ENCODE measurements at regions not wholly inside any gene's neighbourhood (a gene's known extent, or its start where the extent isn't known, plus 50 kb on each side); places are given as distances from the start of the nearest gene placed in this dataset.

DNA sequence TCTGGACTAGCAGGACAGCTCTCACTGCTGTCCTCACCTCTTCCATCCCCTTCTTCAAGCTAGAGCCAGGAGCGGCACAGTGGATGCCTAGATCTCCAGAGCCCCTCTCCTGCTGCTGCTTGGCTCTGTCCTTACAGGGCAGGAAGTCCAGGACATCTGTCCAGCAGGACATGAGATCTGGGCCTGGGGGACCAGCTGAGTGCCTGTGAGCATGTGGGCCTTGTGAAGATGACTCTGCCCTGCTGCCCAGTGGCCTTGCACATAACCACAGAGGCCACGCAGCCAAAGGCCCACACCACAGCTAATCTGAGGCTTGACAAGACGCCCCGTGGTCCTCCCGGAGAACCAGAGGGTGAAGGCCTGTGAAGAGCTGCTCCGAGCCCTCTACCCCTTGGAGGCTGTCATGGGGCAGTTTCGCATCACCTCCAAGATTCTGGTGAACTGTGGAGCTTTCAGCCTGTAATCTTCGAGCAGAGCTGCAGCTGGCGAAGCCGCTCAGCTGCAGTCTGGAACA, 516.7 kb upstream of the HS6ST1 start:
- no peak for DNase-seq (ENCODE audit: low spot score, unreplicated experiment)
- peaks cover 33% of the 10 kb centered on the region for H3K27me3 Mint-ChIP-seq
- no peaks in the 10 kb centered on the region for H3K36me3 Mint-ChIP-seq (ENCODE audit: insufficient read depth)
- H3K4me1 Mint-ChIP-seq (ENCODE audit: low read depth) = peaks cover 6% of the 10 kb centered on the region
- TF ChIP-seq, protein P1, sequence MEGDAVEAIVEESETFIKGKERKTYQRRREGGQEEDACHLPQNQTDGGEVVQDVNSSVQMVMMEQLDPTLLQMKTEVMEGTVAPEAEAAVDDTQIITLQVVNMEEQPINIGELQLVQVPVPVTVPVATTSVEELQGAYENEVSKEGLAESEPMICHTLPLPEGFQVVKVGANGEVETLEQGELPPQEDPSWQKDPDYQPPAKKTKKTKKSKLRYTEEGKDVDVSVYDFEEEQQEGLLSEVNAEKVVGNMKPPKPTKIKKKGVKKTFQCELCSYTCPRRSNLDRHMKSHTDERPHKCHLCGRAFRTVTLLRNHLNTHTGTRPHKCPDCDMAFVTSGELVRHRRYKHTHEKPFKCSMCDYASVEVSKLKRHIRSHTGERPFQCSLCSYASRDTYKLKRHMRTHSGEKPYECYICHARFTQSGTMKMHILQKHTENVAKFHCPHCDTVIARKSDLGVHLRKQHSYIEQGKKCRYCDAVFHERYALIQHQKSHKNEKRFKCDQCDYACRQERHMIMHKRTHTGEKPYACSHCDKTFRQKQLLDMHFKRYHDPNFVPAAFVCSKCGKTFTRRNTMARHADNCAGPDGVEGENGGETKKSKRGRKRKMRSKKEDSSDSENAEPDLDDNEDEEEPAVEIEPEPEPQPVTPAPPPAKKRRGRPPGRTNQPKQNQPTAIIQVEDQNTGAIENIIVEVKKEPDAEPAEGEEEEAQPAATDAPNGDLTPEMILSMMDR (IDR thresholded peaks at IDR 0.05; ENCODE audit: unreplicated experiment) = no peak
- no peaks in the 10 kb centered on the region for H3K9me3 Mint-ChIP-seq (ENCODE audit: low read depth)
- H3K27ac Mint-ChIP-seq = no peak overlapping the region
- no peak overlapping the region for H3K4me3 Mint-ChIP-seq (ENCODE audit: low read depth)

DNA sequence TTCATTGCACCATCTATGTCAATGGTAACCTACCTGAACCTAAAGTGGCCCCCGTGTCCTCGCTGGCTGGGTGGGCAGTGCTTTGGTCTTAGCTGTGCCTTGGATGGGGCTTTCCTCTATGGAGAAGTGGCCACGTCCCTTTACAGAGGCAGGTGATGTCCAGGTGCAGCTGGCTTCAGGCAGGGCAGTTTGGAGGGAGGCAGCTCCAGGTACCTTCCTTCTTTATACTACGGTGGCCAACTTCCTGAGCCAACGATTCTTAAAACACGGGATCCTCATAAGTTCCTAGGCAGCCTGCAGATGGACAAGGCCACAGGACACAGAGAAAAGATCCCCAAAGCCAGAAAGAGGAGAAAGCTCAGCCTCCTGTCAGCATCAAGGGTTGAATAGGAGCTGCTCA, 517.3 kb upstream of the HS6ST1 start:
- Mint-ChIP-seq H3K4me3 (ENCODE audit: low read depth) (no peak overlapping the region), H3K27me3 (peaks cover 38% of the 10 kb centered on the region), H3K9me3 (ENCODE audit: low read depth) (no peaks in the 10 kb centered on the region), H3K27ac (no peak overlapping the region), H3K4me1 (ENCODE audit: low read depth) (peaks cover 6% of the 10 kb centered on the region), H3K36me3 (ENCODE audit: insufficient read depth) (no peaks in the 10 kb centered on the region)
- no peak for DNase-seq (ENCODE audit: low spot score, unreplicated experiment)
- TF ChIP-seq, protein P1 (IDR thresholded peaks at IDR 0.05; ENCODE audit: unreplicated experiment) = no peak

GRCh38 chr2:128836559-128837100, 518.0 kb upstream of the HS6ST1 start:
- H3K4me3 Mint-ChIP-seq (ENCODE audit: low read depth) = no peak overlapping the region
- H3K27me3 Mint-ChIP-seq = peaks cover 42% of the 10 kb centered on the region
- H3K27ac Mint-ChIP-seq = no peak overlapping the region
- peaks cover 6% of the 10 kb centered on the region for H3K4me1 Mint-ChIP-seq (ENCODE audit: low read depth)
- H3K9me3 Mint-ChIP-seq (ENCODE audit: low read depth) = no peaks in the 10 kb centered on the region
- H3K36me3 Mint-ChIP-seq (ENCODE audit: insufficient read depth) = no peaks in the 10 kb centered on the region
- TF ChIP-seq, protein P1 (IDR thresholded peaks at IDR 0.05; ENCODE audit: unreplicated experiment) = no peak
- no peak for DNase-seq (ENCODE audit: low spot score, unreplicated experiment)

- no peak overlapping the region for H3K27ac Mint-ChIP-seq
- no peaks in the 10 kb centered on the region for H3K9me3 Mint-ChIP-seq (ENCODE audit: low read depth)
- TF ChIP-seq, protein P1 (IDR thresholded peaks at IDR 0.05; ENCODE audit: unreplicated experiment) = no peak
- DNase-seq (ENCODE audit: low spot score, unreplicated experiment) = no peak
- peaks cover 2% of the 10 kb centered on the region for H3K4me1 Mint-ChIP-seq (ENCODE audit: low read depth)
- no peaks in the 10 kb centered on the region for H3K36me3 Mint-ChIP-seq (ENCODE audit: insufficient read depth)
- no peak overlapping the region for H3K4me3 Mint-ChIP-seq (ENCODE audit: low read depth)
- H3K27me3 Mint-ChIP-seq = peaks cover 39% of the 10 kb centered on the region
Measured at GRCh38 chr2:128838244-128838643, 519.6 kb upstream of the HS6ST1 start.

- TF ChIP-seq, protein P1 (IDR thresholded peaks at IDR 0.05; ENCODE audit: unreplicated experiment) = no peak
- no peak overlapping the region for H3K4me3 Mint-ChIP-seq (ENCODE audit: low read depth)
- DNase-seq (ENCODE audit: low spot score, unreplicated experiment) = no peak
- no peak overlapping the region for H3K27ac Mint-ChIP-seq
- no peaks in the 10 kb centered on the region for H3K9me3 Mint-ChIP-seq (ENCODE audit: low read depth)
- H3K27me3 Mint-ChIP-seq = peaks cover 26% of the 10 kb centered on the region
- H3K4me1 Mint-ChIP-seq (ENCODE audit: low read depth) = no peaks in the 10 kb centered on the region
- no peaks in the 10 kb centered on the region for H3K36me3 Mint-ChIP-seq (ENCODE audit: insufficient read depth)
Measured at GRCh38 chr2:128841803-128842202, 523.1 kb upstream of the HS6ST1 start.
